ENCODE measurements at regions not wholly inside any gene's neighbourhood (a gene's known extent, or its start where the extent isn't known, plus 50 kb on each side); places are given as distances from the start of the nearest gene placed in this dataset.

DNA sequence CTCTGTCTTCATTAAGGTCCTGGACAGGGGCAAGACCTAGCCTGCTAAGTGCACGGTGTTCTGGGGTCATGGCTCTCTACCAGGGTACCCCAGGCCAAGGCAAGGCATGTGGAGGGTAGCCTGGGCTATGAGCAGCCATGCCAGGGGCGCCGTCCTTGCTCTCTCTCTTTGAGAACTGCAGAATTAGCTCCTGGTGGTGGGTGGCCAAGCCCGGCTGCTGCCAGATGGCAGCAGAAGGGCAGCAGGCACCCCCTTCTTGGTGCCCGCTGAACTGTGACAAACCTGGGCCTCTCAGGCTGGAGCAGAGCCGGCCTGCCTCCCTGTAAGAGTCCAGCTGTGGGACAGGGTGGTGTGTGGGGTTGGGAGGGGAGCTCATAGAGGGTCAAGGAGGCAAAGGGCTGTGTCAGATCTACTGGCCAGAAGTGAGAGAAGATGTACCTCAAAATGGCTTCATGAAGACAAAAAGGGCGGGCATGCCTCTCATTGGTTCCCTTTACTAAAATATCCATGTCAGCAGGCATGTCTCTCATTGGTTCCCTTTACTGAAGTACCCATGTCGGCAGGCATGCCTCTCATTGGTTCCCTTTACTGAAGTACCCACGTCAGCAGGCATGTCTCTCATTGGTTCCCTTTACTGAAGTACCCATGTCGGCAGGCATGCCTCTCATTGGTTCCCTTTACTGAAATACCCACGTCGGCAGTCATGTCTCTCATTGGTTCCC, 81.7 kb upstream of the SDK2 start:
- TF ChIP-seq POLR2A (IDR thresholded peaks at IDR 0.05): no peak
- TF ChIP-seq, protein P1, sequence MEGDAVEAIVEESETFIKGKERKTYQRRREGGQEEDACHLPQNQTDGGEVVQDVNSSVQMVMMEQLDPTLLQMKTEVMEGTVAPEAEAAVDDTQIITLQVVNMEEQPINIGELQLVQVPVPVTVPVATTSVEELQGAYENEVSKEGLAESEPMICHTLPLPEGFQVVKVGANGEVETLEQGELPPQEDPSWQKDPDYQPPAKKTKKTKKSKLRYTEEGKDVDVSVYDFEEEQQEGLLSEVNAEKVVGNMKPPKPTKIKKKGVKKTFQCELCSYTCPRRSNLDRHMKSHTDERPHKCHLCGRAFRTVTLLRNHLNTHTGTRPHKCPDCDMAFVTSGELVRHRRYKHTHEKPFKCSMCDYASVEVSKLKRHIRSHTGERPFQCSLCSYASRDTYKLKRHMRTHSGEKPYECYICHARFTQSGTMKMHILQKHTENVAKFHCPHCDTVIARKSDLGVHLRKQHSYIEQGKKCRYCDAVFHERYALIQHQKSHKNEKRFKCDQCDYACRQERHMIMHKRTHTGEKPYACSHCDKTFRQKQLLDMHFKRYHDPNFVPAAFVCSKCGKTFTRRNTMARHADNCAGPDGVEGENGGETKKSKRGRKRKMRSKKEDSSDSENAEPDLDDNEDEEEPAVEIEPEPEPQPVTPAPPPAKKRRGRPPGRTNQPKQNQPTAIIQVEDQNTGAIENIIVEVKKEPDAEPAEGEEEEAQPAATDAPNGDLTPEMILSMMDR (IDR thresholded peaks at IDR 0.05): no peak

Data from breast epithelium (tissue), 3 donors.